OCI-LY7 (cell line): ENCODE measurements at regions not wholly inside any gene's neighbourhood (a gene's known extent, or its start where the extent isn't known, plus 50 kb on each side); places are given as distances from the start of the nearest gene placed in this dataset.
A peak's percentile ranks its signal among the peaks of the same experiment; 100 is the strongest.

Experiments
- BruUV-seq: library from RNA; stranded (reverse); fragments of 400-500 nt; replicated peaks from 2 replicates; lab custom pipeline; 2021; lab: Mats Ljungman, UMichigan
- CTCF ChIA-PET: fragments of 300-600 bp; sonication (Branson Sonifier 250); formaldehyde crosslinking; loops from one replicate; lab custom pipeline; 2022; ENCODE audit warnings: antibody characterized with exemption; ENCODE audit not compliant: unreplicated experiment; lab: Charles Lee
- POLR2A ChIA-PET: fragments of 300-600 bp; sonication (Branson Sonifier 250); formaldehyde crosslinking; loops from one replicate; lab custom pipeline; 2022; ENCODE audit warnings: antibody characterized with exemption; lab: Charles Lee
- DNase-seq: peaks from one replicate; pipeline ENCODE4 v3.0.0-alpha.2; 2015; ENCODE audit warnings: low spot score
- H2AFZ ChIP-seq: fragments of 200-600 bp; sonication (generic), shearing (Covaris generic); 2 replicates; pipeline ENCODE4 v1.6.1; 2014; ENCODE audit warnings: mild to moderate bottlenecking, antibody characterized with exemption, low read length, moderate library complexity
- H3K27ac ChIP-seq: fragments of 200-600 bp; sonication (generic); 2 replicates; pipeline ENCODE4 v1.5.1; 2014; ENCODE audit warnings: mixed run types, low read depth, mild to moderate bottlenecking, moderate library complexity, low read length, inconsistent platforms; ENCODE audit not compliant: poor library complexity, severe bottlenecking
- H3K36me3 ChIP-seq: fragments of 200-600 bp; sonication (generic); 2 replicates; pipeline ENCODE4 v1.6.1; 2014; ENCODE audit warnings: mild to moderate bottlenecking, antibody characterized with exemption, low read length, moderate library complexity, mixed read lengths; ENCODE audit not compliant: insufficient read depth
- H3K4me1 ChIP-seq: fragments of 200-600 bp; sonication (generic); 2 replicates; pipeline ENCODE4 v1.5.1; 2014; ENCODE audit warnings: mild to moderate bottlenecking, low read length; ENCODE audit not compliant: insufficient read depth, poor library complexity, severe bottlenecking
- H3K4me2 ChIP-seq: fragments of 200-600 bp; sonication (generic); 2 replicates; pipeline ENCODE4 v1.6.1; 2014; ENCODE audit warnings: mild to moderate bottlenecking, low read length
- H3K4me3 ChIP-seq: fragments of 200-600 bp; sonication (generic); 2 replicates; pipeline ENCODE4 v1.5.1; 2014; ENCODE audit warnings: mild to moderate bottlenecking, low read depth, low read length; ENCODE audit not compliant: poor library complexity, severe bottlenecking
- H3K79me2 ChIP-seq: fragments of 200-600 bp; sonication (generic); 2 replicates; pipeline ENCODE4 v1.6.1; 2016; ENCODE audit warnings: low read depth, mild to moderate bottlenecking, low read length, moderate library complexity, mixed read lengths; ENCODE audit not compliant: insufficient read depth
- H3K9me2 ChIP-seq: fragments of 200-600 bp; sonication (generic); 2 replicates; pipeline ENCODE4 v1.6.1; 2016; ENCODE audit warnings: mild to moderate bottlenecking, low read length, mixed read lengths; ENCODE audit not compliant: insufficient read depth
- H3K9me3 ChIP-seq: fragments of 200-600 bp; sonication (generic); 2 replicates; pipeline ENCODE4 v1.6.1; 2014; ENCODE audit warnings: mild to moderate bottlenecking, mixed run types, low read length, mixed read lengths
- H4K20me1 ChIP-seq: fragments of 200-600 bp; sonication (generic); 2 replicates; pipeline ENCODE4 v1.6.1; 2014; ENCODE audit warnings: mild to moderate bottlenecking, antibody characterized with exemption, low read length, moderate library complexity, mixed read lengths; ENCODE audit not compliant: insufficient read depth
- CTCF ChIP-seq: fragments of 200-600 bp; sonication (generic); conservative IDR thresholded peaks from 2 replicates; pipeline ENCODE4 v1.5.1; 2014; ENCODE audit warnings: mild to moderate bottlenecking, antibody characterized with exemption, low read length, moderate library complexity, mixed read lengths
- EZH2phosphoT487 ChIP-seq: fragments of 200-600 bp; sonication (generic); IDR thresholded peaks from 2 replicates; pipeline ENCODE4 v1.6.1; 2018; ENCODE audit warnings: low read depth, borderline replicate concordance, mild to moderate bottlenecking, mixed run types, antibody characterized with exemption, low read length, moderate library complexity, mixed read lengths
- intact Hi-C: fragments of 100-400 bp; cut with micrococcal nuclease; formaldehyde crosslinking; loops from one replicate; pipeline ENCODE4 v1.10.0; 2022; ENCODE audit not compliant: unreplicated experiment

GRCh38 chr2:234802845-234803171 is 149.0 kb upstream of the SH3BP4 start:
- Histone ChIP-seq H3K79me2 (no peaks in the 10 kb centered on the region), H3K4me3 (no peak overlapping the region), H3K9me3 (no peaks in the 10 kb centered on the region), H3K36me3 (no peaks in the 10 kb centered on the region), H3K9me2 (no peaks in the 10 kb centered on the region), H3K27ac (no peak overlapping the region), H3K4me2 (no peak overlapping the region), H4K20me1 (no peaks in the 10 kb centered on the region), H2AFZ (no peak overlapping the region), H3K4me1 (no peaks in the 10 kb centered on the region)
- no TSS peak for BruUV-seq
- intact Hi-C loops = no loop called here
- ChIA-PET CTCF (no interaction called here), POLR2A (no interaction called here)
- DNase-seq = no peak
- TF ChIP-seq EZH2phosphoT487 (no peak), CTCF (no peak)

- no peak overlapping the region for H3K4me3 ChIP-seq
- POLR2A ChIA-PET = no interaction called here
- intact Hi-C loops = no loop called here
- H3K4me2 ChIP-seq = no peak overlapping the region
- BruUV-seq = no TSS peak
- CTCF ChIA-PET = no interaction called here
- no peak overlapping the region for H3K27ac ChIP-seq
- no peaks in the 10 kb centered on the region for H3K9me3 ChIP-seq
- H3K36me3 ChIP-seq = no peaks in the 10 kb centered on the region
- no peak for TF ChIP-seq EZH2phosphoT487
- no peak for TF ChIP-seq CTCF
- H3K9me2 ChIP-seq = no peaks in the 10 kb centered on the region
- no peaks in the 10 kb centered on the region for H3K4me1 ChIP-seq
- no peaks in the 10 kb centered on the region for H3K79me2 ChIP-seq
- no peaks in the 10 kb centered on the region for H4K20me1 ChIP-seq
- DNase-seq = no peak
- no peak overlapping the region for H2AFZ ChIP-seq
Measured at GRCh38 chr2:234802071-234802844, 149.6 kb upstream of the SH3BP4 start.

GRCh38 chr2:234797566-234798250 is 154.1 kb upstream of the SH3BP4 start:
- intact Hi-C loops = no loop called here
- Histone ChIP-seq H3K4me1 (no peaks in the 10 kb centered on the region), H3K4me3 (no peak overlapping the region), H3K27ac (no peak overlapping the region), H3K9me2 (no peaks in the 10 kb centered on the region), H3K36me3 (no peaks in the 10 kb centered on the region), H4K20me1 (no peaks in the 10 kb centered on the region), H3K4me2 (no peak overlapping the region), H3K79me2 (no peaks in the 10 kb centered on the region), H3K9me3 (no peaks in the 10 kb centered on the region), H2AFZ (no peak overlapping the region)
- TF ChIP-seq EZH2phosphoT487 = no peak
- no peak for TF ChIP-seq CTCF
- POLR2A ChIA-PET = no interaction called here
- peak; percentile 4 for DNase-seq
- CTCF ChIA-PET = no interaction called here
- no TSS peak for BruUV-seq
